Upper lobe of left lung (tissue), 6 donors: ENCODE measurements at regions not wholly inside any gene's neighbourhood (a gene's known extent, or its start where the extent isn't known, plus 50 kb on each side); places are given as distances from the start of the nearest gene placed in this dataset.

Experiments used
- ATAC-seq, 2 donors: fragments of 200-7000 bp; cut with Tn5 transposase; one replicate each; pipeline ENCODE4 v1.9.1; 2022; ENCODE audit warnings: mild to moderate bottlenecking in 2 of 2, moderate library complexity in 2 of 2; ENCODE audit not compliant: low FRiP score in 2 of 2
- DNase-seq, 2 donors: peaks; one replicate each; pipeline ENCODE4 v3.0.0-alpha.2; 2019 to 2020
- H3K27ac ChIP-seq, 4 donors: fragments of 200-600 bp; sonication (generic); one replicate each; pipeline ENCODE4 v1.5.1; 2016 to 2019
- H3K27me3 ChIP-seq, 4 donors: fragments of 200-600 bp; sonication (generic); one replicate each; pipeline ENCODE4 v1.5.1; 2017 to 2019
- H3K36me3 ChIP-seq, 4 donors: fragments of 200-600 bp; sonication (generic); one replicate each; pipeline ENCODE4 v1.5.1; 2016 to 2019
- H3K4me1 ChIP-seq, 4 donors: fragments of 200-600 bp; sonication (generic); one replicate each; pipeline ENCODE4 v1.5.1; 2018 to 2019
- H3K4me3 ChIP-seq, 4 donors: fragments of 200-600 bp; sonication (generic); one replicate each; pipeline ENCODE4 v1.5.1; 2017 to 2019; ENCODE audit warnings: mild to moderate bottlenecking in 2 of 4, moderate library complexity in 1 of 4
- H3K9me3 ChIP-seq, 4 donors: fragments of 200-600 bp; sonication (generic); one replicate each; pipeline ENCODE4 v1.5.1; 2018 to 2019
- CTCF ChIP-seq, 6 experiments: fragments of 450-650 bp in 4 of 6; fragments of 200-600 bp in 2 of 6; sonication (generic) in 2 of 6; IDR thresholded peaks; one replicate each; pipeline ENCODE4 v1.5.1; 2016 to 2019; ENCODE audit warnings: antibody characterized with exemption in 6 of 6
- EP300 ChIP-seq, 4 donors: sonication (generic); formaldehyde crosslinking; IDR thresholded peaks; one replicate each; pipeline ENCODE4 v1.5.1; 2017; ENCODE audit warnings: antibody characterized with exemption in 4 of 4, control low read depth in 2 of 4
- POLR2A ChIP-seq, 4 donors: fragments of 450-650 bp; IDR thresholded peaks; one replicate each; pipeline ENCODE4 v1.5.1; 2016 to 2017; ENCODE audit warnings: antibody characterized with exemption in 4 of 4, mild to moderate bottlenecking in 2 of 4
- POLR2AphosphoS5 ChIP-seq, 2 donors: sonication (generic); formaldehyde crosslinking; IDR thresholded peaks; one replicate each; pipeline ENCODE4 v1.5.1; 2017; ENCODE audit warnings: antibody characterized with exemption in 2 of 2
- WGBS, 2 donors: methylation state at CpG; one replicate each; pipeline ENCODE4 v1.1.5; 2017 to 2018; 5-methylcytosine and 5-hydroxymethylcytosine counted together
- donor health status: DM: no; HTN: no; CAD: no; lungs with moderate emphysema.
- donor health status: DM: no; HTN: yes; CAD: no; lungs with severe emphysema.

- TF ChIP-seq POLR2AphosphoS5 (IDR thresholded peaks at IDR 0.05) (no peak), EP300 (IDR thresholded peaks at IDR 0.05) (no peak), CTCF (IDR thresholded peaks at IDR 0.05) (no peak), POLR2A (IDR thresholded peaks at IDR 0.05) (no peak)
- no peak overlapping the region for H3K4me3 ChIP-seq
- ATAC-seq (no peak), DNase-seq (no peak)
- no peak overlapping the region for H3K27ac ChIP-seq
- no peaks in the 10 kb centered on the region for H3K36me3 ChIP-seq
- 19 to 39% methylated on average over 1 of the region's 1 CpG for WGBS, 2 donors
- H3K9me3 ChIP-seq = no peaks in the 10 kb centered on the region
- H3K4me1 ChIP-seq = no peaks in the 10 kb centered on the region
- H3K27me3 ChIP-seq = no peaks in the 10 kb centered on the region
Measured at GRCh38 chr9:27699621-27700020, 126.3 kb upstream of the C9orf72 start.

GRCh38 chr9:27701016-27701415, 127.7 kb upstream of the C9orf72 start:
- 61 to 63% methylated on average over 3 of the region's 3 CpGs for WGBS, 2 donors
- peak overlapping the region in 2 of 4 donors; percentile 23 to 26 for H3K27ac ChIP-seq
- DNase-seq = no peak
- H3K9me3 ChIP-seq = no peaks in the 10 kb centered on the region
- H3K4me1 ChIP-seq = no peaks in the 10 kb centered on the region
- TF ChIP-seq POLR2AphosphoS5 (IDR thresholded peaks at IDR 0.05) = no peak
- TF ChIP-seq CTCF (IDR thresholded peaks at IDR 0.05) = no peak
- TF ChIP-seq POLR2A (IDR thresholded peaks at IDR 0.05) = no peak
- TF ChIP-seq EP300 (IDR thresholded peaks at IDR 0.05) = no peak
- no peaks in the 10 kb centered on the region for H3K36me3 ChIP-seq
- H3K27me3 ChIP-seq = no peaks in the 10 kb centered on the region
- peak; percentile 53 to 82 for ATAC-seq
- H3K4me3 ChIP-seq = no peak overlapping the region

- H3K27me3 ChIP-seq = no peaks in the 10 kb centered on the region
Measured at GRCh38 chr9:27701587-27701986, 128.3 kb upstream of the C9orf72 start.

GRCh38 chr9:27703216-27703980, 130.1 kb upstream of the C9orf72 start:
- TF ChIP-seq POLR2AphosphoS5 (IDR thresholded peaks at IDR 0.05) (no peak), POLR2A (IDR thresholded peaks at IDR 0.05) (no peak), CTCF (IDR thresholded peaks at IDR 0.05) (no peak), EP300 (IDR thresholded peaks at IDR 0.05) (no peak)
- Histone ChIP-seq H3K9me3 (no peaks in the 10 kb centered on the region), H3K27me3 (no peaks in the 10 kb centered on the region), H3K36me3 (no peaks in the 10 kb centered on the region), H3K4me1 (no peaks in the 10 kb centered on the region), H3K27ac (no peak overlapping the region), H3K4me3 (no peak overlapping the region)
- WGBS, 2 donors = 62 to 63% methylated on average over 2 of the region's 2 CpGs
- DNase-seq = no peak
- no peak for ATAC-seq

More at GRCh38 chr9:27701587-27701986, 128.3 kb upstream of the C9orf72 start:
- Histone ChIP-seq H3K27ac (peak overlapping the region in 1 of 4 donors; percentile 26), H3K4me3 (no peak overlapping the region), H3K4me1 (no peaks in the 10 kb centered on the region), H3K36me3 (no peaks in the 10 kb centered on the region), H3K9me3 (no peaks in the 10 kb centered on the region)
- DNase-seq (peak in 1 of 2 donors; percentile 47), ATAC-seq (peak; percentile 67 to 90)
- TF ChIP-seq EP300 (IDR thresholded peaks at IDR 0.05) = peak in 1 of 4 donors; percentile 33
- TF ChIP-seq POLR2A (IDR thresholded peaks at IDR 0.05) = peak in 1 of 4 donors; percentile 13
- no peak for TF ChIP-seq CTCF (IDR thresholded peaks at IDR 0.05)
- peak; percentile 47 to 74 for TF ChIP-seq POLR2AphosphoS5 (IDR thresholded peaks at IDR 0.05)
- 34 to 38% methylated on average over 7 of the region's 7 CpGs for WGBS, 2 donors

- 88 to 89% methylated on average over 2 of the region's 2 CpGs for WGBS, 2 donors
- DNase-seq (no peak), ATAC-seq (no peak)
- Histone ChIP-seq H3K4me3 (no peak overlapping the region), H3K27ac (no peak overlapping the region), H3K27me3 (no peaks in the 10 kb centered on the region), H3K9me3 (no peaks in the 10 kb centered on the region), H3K36me3 (no peaks in the 10 kb centered on the region), H3K4me1 (no peaks in the 10 kb centered on the region)
- TF ChIP-seq EP300 (IDR thresholded peaks at IDR 0.05) = no peak
- no peak for TF ChIP-seq CTCF (IDR thresholded peaks at IDR 0.05)
- no peak for TF ChIP-seq POLR2A (IDR thresholded peaks at IDR 0.05)
- no peak for TF ChIP-seq POLR2AphosphoS5 (IDR thresholded peaks at IDR 0.05)
Measured at GRCh38 chr9:27711241-27711640, 138.0 kb upstream of the C9orf72 start.
